Smooth muscle cell (in vitro differentiated cells): ENCODE measurements at regions not wholly inside any gene's neighbourhood (a gene's known extent, or its start where the extent isn't known, plus 50 kb on each side); places are given as distances from the start of the nearest gene placed in this dataset.

Experiments
- DNase-seq: peaks from one replicate; lab custom pipeline; 2025; ENCODE audit not compliant: unreplicated experiment; lab: John Stamatoyannopoulos, UW
- H2AFZ ChIP-seq: fragments of 200-600 bp; sonication (generic); 2 replicates; pipeline ENCODE4 v1.6.0; 2016; ENCODE audit warnings: antibody characterized with exemption, low read depth, mild to moderate bottlenecking
- H3F3A ChIP-seq: fragments of 200-600 bp; sonication (generic); 2 replicates; pipeline ENCODE4 v1.6.0; 2017; ENCODE audit warnings: antibody characterized with exemption, low read depth
- H3K27ac ChIP-seq: fragments of 200-600 bp; sonication (generic); 2 replicates; pipeline ENCODE4 v1.5.1; 2016; ENCODE audit warnings: low read depth, mild to moderate bottlenecking
- H3K27me3 ChIP-seq: fragments of 200-600 bp; sonication (generic); 2 replicates; pipeline ENCODE4 v1.6.1; 2016; ENCODE audit warnings: low read depth, mild to moderate bottlenecking
- H3K36me3 ChIP-seq: fragments of 200-600 bp; sonication (generic); 2 replicates; pipeline ENCODE4 v1.5.1; 2016; ENCODE audit warnings: low read depth
- H3K4me1 ChIP-seq: fragments of 200-600 bp; sonication (generic); 2 replicates; pipeline ENCODE4 v1.5.1; 2016; ENCODE audit warnings: low read depth
- H3K4me2 ChIP-seq: fragments of 200-600 bp; sonication (generic); 2 replicates; pipeline ENCODE4 v1.6.0; 2016; ENCODE audit warnings: mild to moderate bottlenecking
- H3K4me3 ChIP-seq: fragments of 200-600 bp; sonication (generic); 2 replicates; pipeline ENCODE4 v1.5.1; 2016; ENCODE audit warnings: mild to moderate bottlenecking
- H3K79me2 ChIP-seq: fragments of 200-600 bp; sonication (generic); 2 replicates; pipeline ENCODE4 v1.6.0; 2016; ENCODE audit warnings: low read depth, mild to moderate bottlenecking
- H3K9ac ChIP-seq: fragments of 200-600 bp; sonication (generic); 2 replicates; pipeline ENCODE4 v1.6.0; 2016; ENCODE audit warnings: low read depth
- H3K9me3 ChIP-seq: fragments of 200-600 bp; sonication (generic); replicated peaks from 2 replicates; pipeline ENCODE4 v1.5.1; 2016; ENCODE audit warnings: low read depth
- H4K20me1 ChIP-seq: fragments of 200-600 bp; sonication (generic); 2 replicates; pipeline ENCODE4 v1.6.0; 2016; ENCODE audit warnings: low read depth
- CTCF ChIP-seq: fragments of 200-600 bp; sonication (generic); IDR thresholded peaks from 2 replicates; pipeline ENCODE4 v1.5.1; 2017; ENCODE audit warnings: borderline replicate concordance, mild to moderate bottlenecking, antibody characterized with exemption; ENCODE audit not compliant: insufficient read depth, poor library complexity, severe bottlenecking
- WGBS: methylation state at CpG from one replicate; pipeline ENCODE4 v1.1.7; 2016; ENCODE audit warnings: low lambda C conversion rate; 5-methylcytosine and 5-hydroxymethylcytosine counted together

- H3K4me1 ChIP-seq: no peaks in the 10 kb centered on the region
- no peak for TF ChIP-seq CTCF
- no peak overlapping the region for H3K4me3 ChIP-seq
- H3K27me3 ChIP-seq: no peaks in the 10 kb centered on the region
- H3F3A ChIP-seq: no peaks in the 10 kb centered on the region
- H2AFZ ChIP-seq: no peak overlapping the region
- H3K9ac ChIP-seq: no peak overlapping the region
- no peak overlapping the region for H3K4me2 ChIP-seq
- no peaks in the 10 kb centered on the region for H3K9me3 ChIP-seq
- H3K79me2 ChIP-seq: no peaks in the 10 kb centered on the region
- DNase-seq: no peak
- no peak overlapping the region for H3K27ac ChIP-seq
- H3K36me3 ChIP-seq: no peaks in the 10 kb centered on the region
- H4K20me1 ChIP-seq: no peaks in the 10 kb centered on the region
Observed at GRCh38 chr6:8973395-8973794, 538.0 kb upstream of the SLC35B3 start.

GRCh38 chr6:8969747-8970146 lies 534.4 kb upstream of the SLC35B3 start:
- Histone ChIP-seq H3K27me3 (no peaks in the 10 kb centered on the region), H3K79me2 (no peaks in the 10 kb centered on the region), H3K9ac (no peak overlapping the region), H3K9me3 (no peaks in the 10 kb centered on the region), H3K36me3 (no peaks in the 10 kb centered on the region), H3K4me2 (no peak overlapping the region), H4K20me1 (no peaks in the 10 kb centered on the region), H3F3A (no peaks in the 10 kb centered on the region), H3K4me1 (no peaks in the 10 kb centered on the region), H3K27ac (no peak overlapping the region), H2AFZ (no peak overlapping the region), H3K4me3 (no peak overlapping the region)
- no peak for TF ChIP-seq CTCF
- no peak for DNase-seq

DNA sequence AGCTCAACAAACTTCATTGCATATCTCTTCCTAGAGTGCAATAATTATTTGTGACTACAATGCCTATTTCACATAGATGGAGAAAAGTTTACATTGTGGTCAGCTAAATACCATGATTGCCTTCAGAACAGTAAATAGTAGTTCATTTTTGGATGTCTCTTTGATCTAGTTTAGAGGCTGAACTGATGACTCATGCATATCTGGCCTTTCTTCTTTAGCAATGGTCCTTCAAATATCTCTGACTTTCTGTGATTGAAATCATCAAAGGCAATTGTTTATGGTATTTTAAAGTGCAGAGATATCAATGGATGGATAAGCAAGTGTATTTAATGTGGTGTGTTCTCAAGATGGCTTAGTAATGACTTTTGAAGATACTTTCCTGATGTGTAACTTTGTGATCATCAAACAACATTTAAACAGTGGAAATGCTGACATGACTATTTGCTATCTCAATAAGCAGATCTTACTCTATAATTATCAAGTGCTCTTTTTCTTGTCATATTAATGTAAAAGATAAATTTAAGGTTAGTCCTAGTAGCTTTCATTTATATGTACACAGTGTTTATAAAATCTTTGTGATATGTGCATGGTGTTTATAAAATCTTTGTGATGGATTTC lies 523.7 kb upstream of the SLC35B3 start:
- Histone ChIP-seq H3K9me3 (no peaks in the 10 kb centered on the region), H4K20me1 (no peaks in the 10 kb centered on the region), H3K36me3 (no peaks in the 10 kb centered on the region), H3K27ac (peak overlapping the region; percentile 19), H3F3A (no peaks in the 10 kb centered on the region), H3K4me1 (no peaks in the 10 kb centered on the region), H3K27me3 (no peaks in the 10 kb centered on the region), H3K79me2 (no peaks in the 10 kb centered on the region), H3K9ac (no peak overlapping the region), H2AFZ (no peak overlapping the region), H3K4me3 (no peak overlapping the region), H3K4me2 (peak overlapping the region; percentile 38)
- DNase-seq: no peak
- no peak for TF ChIP-seq CTCF

- no peaks in the 10 kb centered on the region for H3K79me2 ChIP-seq
- H3K27me3 ChIP-seq: no peaks in the 10 kb centered on the region
- H3K9me3 ChIP-seq: no peaks in the 10 kb centered on the region
- no peak overlapping the region for H3K4me3 ChIP-seq
- H3K4me1 ChIP-seq: no peaks in the 10 kb centered on the region
- WGBS: 65% methylated on average over 2 of the region's 2 CpGs
- H4K20me1 ChIP-seq: no peaks in the 10 kb centered on the region
- H3K27ac ChIP-seq: no peak overlapping the region
- TF ChIP-seq CTCF: no peak
- H3K9ac ChIP-seq: no peak overlapping the region
- no peak overlapping the region for H2AFZ ChIP-seq
- no peaks in the 10 kb centered on the region for H3K36me3 ChIP-seq
- H3F3A ChIP-seq: no peaks in the 10 kb centered on the region
- no peak overlapping the region for H3K4me2 ChIP-seq
- no peak for DNase-seq
Observed at GRCh38 chr6:8953310-8953709, 518.0 kb upstream of the SLC35B3 start.
